ENCODE measurements at regions not wholly inside any gene's neighbourhood (a gene's known extent, or its start where the extent isn't known, plus 50 kb on each side); places are given as distances from the start of the nearest gene placed in this dataset.

GRCh38 chr3:137438561-137438960, 325.6 kb upstream of the SOX14 start:
- no peaks in the 10 kb centered on the region for H3K36me3 Mint-ChIP-seq (ENCODE audit: insufficient read depth)
- H3K4me3 Mint-ChIP-seq, result no peak overlapping the region
- H3K27me3 Mint-ChIP-seq (ENCODE audit: low read depth), result no peaks in the 10 kb centered on the region
- ATAC-seq (no peak), DNase-seq (no peak)
- no peaks in the 10 kb centered on the region for H3K4me1 Mint-ChIP-seq (ENCODE audit: low read depth)
- no peaks in the 10 kb centered on the region for H3K9me3 Mint-ChIP-seq

- H3K27me3 Mint-ChIP-seq (ENCODE audit: low read depth), result peaks cover 4% of the 10 kb centered on the region
- H3K9me3 Mint-ChIP-seq, result peaks cover 7% of the 10 kb centered on the region
- no peak overlapping the region for H3K4me3 Mint-ChIP-seq
- ATAC-seq (no peak), DNase-seq (no peak)
- no peaks in the 10 kb centered on the region for H3K36me3 Mint-ChIP-seq (ENCODE audit: insufficient read depth)
- no peaks in the 10 kb centered on the region for H3K4me1 Mint-ChIP-seq (ENCODE audit: low read depth)
These were observed 303.2 kb upstream of the SOX14 start for GRCh38 chr3:137460944-137461343.

- DNase-seq (no peak), ATAC-seq (no peak)
- Mint-ChIP-seq H3K36me3 (ENCODE audit: insufficient read depth) (no peaks in the 10 kb centered on the region), H3K9me3 (peaks cover 7% of the 10 kb centered on the region), H3K4me3 (no peak overlapping the region), H3K27me3 (ENCODE audit: low read depth) (peaks cover 4% of the 10 kb centered on the region), H3K4me1 (ENCODE audit: low read depth) (no peaks in the 10 kb centered on the region)
These were observed 301.0 kb upstream of the SOX14 start for GRCh38 chr3:137463131-137463530.

- peaks cover 7% of the 10 kb centered on the region for H3K9me3 Mint-ChIP-seq
- no peak for ATAC-seq
- no peaks in the 10 kb centered on the region for H3K36me3 Mint-ChIP-seq (ENCODE audit: insufficient read depth)
- DNase-seq, result no peak
- no peak overlapping the region for H3K4me3 Mint-ChIP-seq
- no peaks in the 10 kb centered on the region for H3K4me1 Mint-ChIP-seq (ENCODE audit: low read depth)
- peaks cover 4% of the 10 kb centered on the region for H3K27me3 Mint-ChIP-seq (ENCODE audit: low read depth)
These were observed 299.8 kb upstream of the SOX14 start for GRCh38 chr3:137464341-137464740.

- Mint-ChIP-seq H3K27me3 (ENCODE audit: low read depth) (no peaks in the 10 kb centered on the region), H3K9me3 (no peaks in the 10 kb centered on the region), H3K36me3 (ENCODE audit: insufficient read depth) (no peaks in the 10 kb centered on the region), H3K4me1 (ENCODE audit: low read depth) (no peaks in the 10 kb centered on the region), H3K4me3 (no peak overlapping the region)
- ATAC-seq (no peak), DNase-seq (no peak)
These were observed 295.7 kb upstream of the SOX14 start for GRCh38 chr3:137468446-137468845.

- H3K9me3 Mint-ChIP-seq, result no peaks in the 10 kb centered on the region
These were observed 294.9 kb upstream of the SOX14 start for GRCh38 chr3:137469263-137469662.

GRCh38 chr3:137471130-137471529, 293.0 kb upstream of the SOX14 start:
- no peaks in the 10 kb centered on the region for H3K36me3 Mint-ChIP-seq (ENCODE audit: insufficient read depth)

More at GRCh38 chr3:137469263-137469662, 294.9 kb upstream of the SOX14 start:
- no peaks in the 10 kb centered on the region for H3K36me3 Mint-ChIP-seq (ENCODE audit: insufficient read depth)
- no peaks in the 10 kb centered on the region for H3K4me1 Mint-ChIP-seq (ENCODE audit: low read depth)
- H3K4me3 Mint-ChIP-seq, result no peak overlapping the region
- H3K27me3 Mint-ChIP-seq (ENCODE audit: low read depth), result no peaks in the 10 kb centered on the region
- ATAC-seq (no peak), DNase-seq (no peak)

GRCh38 chr3:137471558-137472204, 292.4 kb upstream of the SOX14 start:
- no peaks in the 10 kb centered on the region for H3K27me3 Mint-ChIP-seq (ENCODE audit: low read depth)
- no peak for ATAC-seq
- DNase-seq, result no peak
- no peaks in the 10 kb centered on the region for H3K9me3 Mint-ChIP-seq
- H3K4me1 Mint-ChIP-seq (ENCODE audit: low read depth), result no peaks in the 10 kb centered on the region
- no peak overlapping the region for H3K4me3 Mint-ChIP-seq
- H3K36me3 Mint-ChIP-seq (ENCODE audit: insufficient read depth), result no peaks in the 10 kb centered on the region

More at GRCh38 chr3:137471130-137471529, 293.0 kb upstream of the SOX14 start:
- Mint-ChIP-seq H3K4me3 (no peak overlapping the region), H3K27me3 (ENCODE audit: low read depth) (no peaks in the 10 kb centered on the region), H3K4me1 (ENCODE audit: low read depth) (no peaks in the 10 kb centered on the region), H3K9me3 (no peaks in the 10 kb centered on the region)
- DNase-seq (no peak), ATAC-seq (no peak)

GRCh38 chr3:137477614-137478013, 286.5 kb upstream of the SOX14 start:
- no peaks in the 10 kb centered on the region for H3K36me3 Mint-ChIP-seq (ENCODE audit: insufficient read depth)
- no peak overlapping the region for H3K4me3 Mint-ChIP-seq
- DNase-seq (no peak), ATAC-seq (no peak)
- no peaks in the 10 kb centered on the region for H3K4me1 Mint-ChIP-seq (ENCODE audit: low read depth)
- H3K9me3 Mint-ChIP-seq, result peaks cover 7% of the 10 kb centered on the region
- H3K27me3 Mint-ChIP-seq (ENCODE audit: low read depth), result no peaks in the 10 kb centered on the region

GRCh38 chr3:137509354-137510045, 254.6 kb upstream of the SOX14 start:
- no peaks in the 10 kb centered on the region for H3K27me3 Mint-ChIP-seq (ENCODE audit: low read depth)

GRCh38 chr3:137511655-137512054, 252.5 kb upstream of the SOX14 start:
- Mint-ChIP-seq H3K4me1 (ENCODE audit: low read depth) (no peaks in the 10 kb centered on the region), H3K36me3 (ENCODE audit: insufficient read depth) (no peaks in the 10 kb centered on the region), H3K9me3 (no peaks in the 10 kb centered on the region), H3K27me3 (ENCODE audit: low read depth) (no peaks in the 10 kb centered on the region), H3K4me3 (no peak overlapping the region)
- ATAC-seq (no peak), DNase-seq (no peak)

More at GRCh38 chr3:137509354-137510045, 254.6 kb upstream of the SOX14 start:
- Mint-ChIP-seq H3K36me3 (ENCODE audit: insufficient read depth) (no peaks in the 10 kb centered on the region), H3K9me3 (peaks cover 3% of the 10 kb centered on the region), H3K4me1 (ENCODE audit: low read depth) (no peaks in the 10 kb centered on the region), H3K4me3 (no peak overlapping the region)
- DNase-seq (no peak), ATAC-seq (no peak)

GRCh38 chr3:137514853-137515252, 249.3 kb upstream of the SOX14 start:
- no peak for DNase-seq
- ATAC-seq, result no peak
- H3K27me3 Mint-ChIP-seq (ENCODE audit: low read depth), result no peaks in the 10 kb centered on the region
- no peak overlapping the region for H3K4me3 Mint-ChIP-seq
- no peaks in the 10 kb centered on the region for H3K4me1 Mint-ChIP-seq (ENCODE audit: low read depth)
- peaks cover 4% of the 10 kb centered on the region for H3K9me3 Mint-ChIP-seq
- H3K36me3 Mint-ChIP-seq (ENCODE audit: insufficient read depth), result no peaks in the 10 kb centered on the region

- no peak overlapping the region for H3K4me3 Mint-ChIP-seq
- H3K36me3 Mint-ChIP-seq (ENCODE audit: insufficient read depth), result no peaks in the 10 kb centered on the region
- H3K9me3 Mint-ChIP-seq, result peaks cover 4% of the 10 kb centered on the region
- no peaks in the 10 kb centered on the region for H3K4me1 Mint-ChIP-seq (ENCODE audit: low read depth)
- H3K27me3 Mint-ChIP-seq (ENCODE audit: low read depth), result no peaks in the 10 kb centered on the region
- DNase-seq (no peak), ATAC-seq (no peak)
These were observed 244.5 kb upstream of the SOX14 start for GRCh38 chr3:137519602-137520001.

GRCh38 chr3:137524751-137525150, 239.4 kb upstream of the SOX14 start:
- Mint-ChIP-seq H3K4me1 (ENCODE audit: low read depth) (no peaks in the 10 kb centered on the region), H3K4me3 (no peak overlapping the region), H3K36me3 (ENCODE audit: insufficient read depth) (no peaks in the 10 kb centered on the region), H3K9me3 (no peaks in the 10 kb centered on the region), H3K27me3 (ENCODE audit: low read depth) (no peaks in the 10 kb centered on the region)
- ATAC-seq (no peak), DNase-seq (no peak)

- Mint-ChIP-seq H3K27me3 (ENCODE audit: low read depth) (no peaks in the 10 kb centered on the region), H3K4me3 (no peak overlapping the region)
These were observed 238.6 kb upstream of the SOX14 start for GRCh38 chr3:137525471-137525870.

More at GRCh38 chr3:137525471-137525870, 238.6 kb upstream of the SOX14 start:
- DNase-seq (no peak), ATAC-seq (no peak)
- H3K36me3 Mint-ChIP-seq (ENCODE audit: insufficient read depth), result no peaks in the 10 kb centered on the region
- no peaks in the 10 kb centered on the region for H3K4me1 Mint-ChIP-seq (ENCODE audit: low read depth)
- no peaks in the 10 kb centered on the region for H3K9me3 Mint-ChIP-seq

All from activated T-cell treated with anti-CD3 and anti-CD28 coated beads, Interleukin-2, amount 50 U/mL, for 4 hours (primary cell).